Central memory CD8-positive, alpha-beta T cell (primary cell): ENCODE measurements at regions not wholly inside any gene's neighbourhood (a gene's known extent, or its start where the extent isn't known, plus 50 kb on each side); places are given as distances from the start of the nearest gene placed in this dataset.

Experiments used
- ATAC-seq: fragments of 150-1000 bp; cut with Tn5 transposase; replicated peaks from 2 replicates; pipeline ENCODE4 v1.10.0; 2022; ENCODE audit warnings: mild to moderate bottlenecking, moderate FRiP score, moderate number of reproducible peaks; ENCODE audit not compliant: poor library complexity, severe bottlenecking; ENCODE audit errors: extremely low read depth
- DNase-seq, 2 donors: peaks; one replicate each; pipeline ENCODE4 v3.0.0; 2021; ENCODE audit warnings: low spot score in 2 of 2
- H3K27ac Mint-ChIP-seq: one replicate; pipeline ENCODE4 v1.8.0; 2022; ENCODE audit warnings: low read depth, mild to moderate bottlenecking, moderate library complexity, mixed read lengths
- H3K27me3 Mint-ChIP-seq: one replicate; pipeline ENCODE4 v1.8.0; 2022; ENCODE audit warnings: mixed read lengths
- H3K36me3 Mint-ChIP-seq: one replicate; pipeline ENCODE4 v1.8.0; 2022; ENCODE audit warnings: mild to moderate bottlenecking, moderate library complexity, mixed read lengths; ENCODE audit not compliant: insufficient read depth
- H3K4me1 Mint-ChIP-seq: one replicate; pipeline ENCODE4 v1.8.0; 2022; ENCODE audit warnings: mixed read lengths
- H3K4me3 Mint-ChIP-seq: one replicate; pipeline ENCODE4 v1.8.0; 2022; ENCODE audit warnings: mild to moderate bottlenecking, moderate library complexity, mixed read lengths
- H3K9me3 Mint-ChIP-seq: one replicate; pipeline ENCODE4 v1.8.0; 2022; ENCODE audit warnings: mixed read lengths

- no peaks in the 10 kb centered on the region for H3K9me3 Mint-ChIP-seq
- H3K27ac Mint-ChIP-seq: no peak overlapping the region
- no peaks in the 10 kb centered on the region for H3K27me3 Mint-ChIP-seq
- no peak overlapping the region for H3K4me3 Mint-ChIP-seq
- ATAC-seq: no peak
- H3K4me1 Mint-ChIP-seq: no peaks in the 10 kb centered on the region
- no peak for DNase-seq
- peaks cover 2% of the 10 kb centered on the region for H3K36me3 Mint-ChIP-seq
Measured at GRCh38 chr6:121897337-121897760, 461.9 kb downstream of the GJA1 start.

DNA sequence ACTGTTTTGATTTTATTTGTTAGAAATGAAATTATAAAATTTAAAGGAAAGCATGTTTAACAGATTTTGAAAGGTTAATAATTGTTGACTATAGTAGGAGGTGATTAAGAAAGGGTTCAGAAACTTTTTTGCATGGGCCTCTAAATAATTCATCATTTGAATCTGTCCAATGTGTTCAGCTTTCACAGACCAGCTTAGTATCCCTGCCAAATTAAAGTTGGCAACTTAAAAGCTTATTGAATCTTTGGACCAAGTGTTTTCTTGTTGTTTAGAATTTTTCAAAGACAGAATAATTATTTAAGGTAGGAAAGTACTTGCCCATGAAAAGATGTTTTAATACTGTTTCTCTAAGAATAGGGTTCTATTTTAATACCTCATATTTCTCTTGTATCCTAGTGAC is 466.0 kb downstream of the GJA1 start:
- H3K27me3 Mint-ChIP-seq: no peaks in the 10 kb centered on the region
- H3K27ac Mint-ChIP-seq: no peak overlapping the region
- no peaks in the 10 kb centered on the region for H3K4me1 Mint-ChIP-seq
- no peak for DNase-seq
- peaks cover 8% of the 10 kb centered on the region for H3K9me3 Mint-ChIP-seq
- H3K4me3 Mint-ChIP-seq: no peak overlapping the region
- H3K36me3 Mint-ChIP-seq: peaks cover 2% of the 10 kb centered on the region
- no peak for ATAC-seq

- ATAC-seq (no peak), DNase-seq (no peak)
- Mint-ChIP-seq H3K4me1 (no peaks in the 10 kb centered on the region), H3K36me3 (no peaks in the 10 kb centered on the region), H3K27ac (no peak overlapping the region), H3K4me3 (no peak overlapping the region), H3K9me3 (peaks cover 12% of the 10 kb centered on the region), H3K27me3 (no peaks in the 10 kb centered on the region)
Measured at GRCh38 chr6:121904559-121904958, 469.1 kb downstream of the GJA1 start.

DNA sequence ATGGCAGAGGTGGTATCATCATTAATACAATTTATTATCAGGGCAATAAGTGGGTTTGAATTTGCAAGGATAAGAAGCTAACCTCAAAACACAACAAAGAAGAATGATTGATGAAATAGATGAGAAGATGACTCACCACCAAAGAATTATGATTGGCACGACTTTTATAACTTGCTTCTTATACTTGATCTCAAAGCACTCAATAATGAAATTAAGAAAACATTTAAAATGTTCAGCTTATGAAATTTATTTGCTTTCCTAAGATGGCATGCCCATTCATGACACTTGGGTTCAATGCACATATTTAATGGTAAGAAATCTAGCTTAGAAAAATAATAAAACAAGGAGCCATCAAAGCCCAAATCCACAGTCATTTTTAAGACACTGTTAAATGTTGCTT is 477.5 kb downstream of the GJA1 start:
- no peak overlapping the region for H3K27ac Mint-ChIP-seq
- peaks cover 11% of the 10 kb centered on the region for H3K9me3 Mint-ChIP-seq
- ATAC-seq: no peak
- no peaks in the 10 kb centered on the region for H3K36me3 Mint-ChIP-seq
- no peak overlapping the region for H3K4me3 Mint-ChIP-seq
- no peak for DNase-seq
- H3K4me1 Mint-ChIP-seq: no peaks in the 10 kb centered on the region
- no peaks in the 10 kb centered on the region for H3K27me3 Mint-ChIP-seq

DNA sequence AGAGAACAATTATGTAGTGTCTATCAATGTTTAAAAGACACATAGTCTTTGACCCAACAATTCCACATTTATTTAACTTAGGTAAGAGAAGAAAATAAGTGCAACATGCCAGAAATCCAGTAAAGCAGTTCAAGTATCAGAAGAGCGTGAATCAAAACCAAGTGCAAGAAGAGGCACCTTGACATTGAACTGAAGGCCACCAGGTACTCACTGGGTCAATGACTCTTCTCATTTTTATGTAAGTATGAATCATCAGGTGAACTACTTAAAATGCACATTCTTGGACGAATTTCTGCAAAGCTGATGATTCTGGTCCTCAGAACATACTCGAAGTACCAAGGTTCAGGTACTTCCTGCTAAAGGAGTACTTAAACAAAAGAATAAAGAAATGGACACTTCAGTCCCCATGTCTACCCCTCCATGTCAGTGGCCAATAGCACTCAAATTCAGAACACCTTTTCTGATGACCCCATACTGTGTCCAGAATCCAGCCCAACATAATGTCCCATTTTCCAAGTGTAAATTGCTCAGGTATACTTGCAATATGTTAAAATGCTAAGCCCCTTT is 481.9 kb downstream of the GJA1 start:
- no peak overlapping the region for H3K27ac Mint-ChIP-seq
- H3K4me1 Mint-ChIP-seq: no peaks in the 10 kb centered on the region
- no peak for DNase-seq
- no peak for ATAC-seq
- H3K4me3 Mint-ChIP-seq: no peak overlapping the region
- H3K36me3 Mint-ChIP-seq: no peaks in the 10 kb centered on the region
- H3K27me3 Mint-ChIP-seq: no peaks in the 10 kb centered on the region
- H3K9me3 Mint-ChIP-seq: no peaks in the 10 kb centered on the region

GRCh38 chr6:121917834-121918559 is 481.5 kb upstream of the HSF2 start:
- H3K9me3 Mint-ChIP-seq: no peaks in the 10 kb centered on the region
- no peaks in the 10 kb centered on the region for H3K27me3 Mint-ChIP-seq
- H3K36me3 Mint-ChIP-seq: no peaks in the 10 kb centered on the region
- no peak for ATAC-seq
- H3K4me1 Mint-ChIP-seq: no peaks in the 10 kb centered on the region
- no peak overlapping the region for H3K27ac Mint-ChIP-seq
- H3K4me3 Mint-ChIP-seq: no peak overlapping the region
- DNase-seq: no peak

GRCh38 chr6:121920616-121921015 is 478.8 kb upstream of the HSF2 start:
- Mint-ChIP-seq H3K4me3 (no peak overlapping the region), H3K27me3 (no peaks in the 10 kb centered on the region), H3K27ac (no peak overlapping the region), H3K4me1 (no peaks in the 10 kb centered on the region), H3K9me3 (peaks cover 6% of the 10 kb centered on the region), H3K36me3 (no peaks in the 10 kb centered on the region)
- DNase-seq (no peak), ATAC-seq (no peak)

GRCh38 chr6:121925024-121925423 is 474.4 kb upstream of the HSF2 start:
- no peak overlapping the region for H3K4me3 Mint-ChIP-seq
- DNase-seq (no peak), ATAC-seq (no peak)
- H3K4me1 Mint-ChIP-seq: no peaks in the 10 kb centered on the region
- peaks cover 6% of the 10 kb centered on the region for H3K9me3 Mint-ChIP-seq
- H3K27me3 Mint-ChIP-seq: no peaks in the 10 kb centered on the region
- no peak overlapping the region for H3K27ac Mint-ChIP-seq
- no peaks in the 10 kb centered on the region for H3K36me3 Mint-ChIP-seq

- peaks cover 6% of the 10 kb centered on the region for H3K9me3 Mint-ChIP-seq
- no peaks in the 10 kb centered on the region for H3K36me3 Mint-ChIP-seq
- no peak overlapping the region for H3K27ac Mint-ChIP-seq
- H3K4me1 Mint-ChIP-seq: no peaks in the 10 kb centered on the region
- DNase-seq: no peak
- no peaks in the 10 kb centered on the region for H3K27me3 Mint-ChIP-seq
- no peak overlapping the region for H3K4me3 Mint-ChIP-seq
- ATAC-seq: no peak
Measured at GRCh38 chr6:121925534-121926255, 473.8 kb upstream of the HSF2 start.

DNA sequence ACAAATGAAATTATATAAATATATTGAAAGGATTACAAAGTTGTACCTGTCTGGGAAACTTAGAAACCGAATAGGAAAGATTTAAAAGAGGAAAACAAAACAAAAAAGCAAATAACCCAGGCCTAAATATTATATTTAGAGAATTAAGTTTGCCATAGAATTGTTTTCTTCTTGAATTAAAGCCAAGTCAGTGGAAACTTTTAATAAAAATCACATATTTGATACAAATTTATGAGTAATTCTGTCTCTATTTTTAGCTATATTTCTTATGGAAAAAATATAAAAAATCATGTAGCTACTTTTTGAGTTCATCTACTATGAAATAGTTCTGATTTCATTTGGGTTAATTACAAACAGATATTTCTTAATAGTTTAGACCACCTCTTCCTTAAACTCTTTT is 470.2 kb upstream of the HSF2 start:
- H3K27me3 Mint-ChIP-seq: no peaks in the 10 kb centered on the region
- DNase-seq (no peak), ATAC-seq (no peak)
- H3K9me3 Mint-ChIP-seq: peaks cover 20% of the 10 kb centered on the region
- no peak overlapping the region for H3K27ac Mint-ChIP-seq
- H3K4me3 Mint-ChIP-seq: no peak overlapping the region
- no peaks in the 10 kb centered on the region for H3K36me3 Mint-ChIP-seq
- no peaks in the 10 kb centered on the region for H3K4me1 Mint-ChIP-seq

GRCh38 chr6:121932076-121932991 is 467.1 kb upstream of the HSF2 start:
- no peak for DNase-seq
- H3K36me3 Mint-ChIP-seq: no peaks in the 10 kb centered on the region

GRCh38 chr6:121934451-121934850 is 465.0 kb upstream of the HSF2 start:
- no peak for DNase-seq
- no peaks in the 10 kb centered on the region for H3K4me1 Mint-ChIP-seq
- H3K4me3 Mint-ChIP-seq: no peak overlapping the region
- H3K27ac Mint-ChIP-seq: no peak overlapping the region
- H3K27me3 Mint-ChIP-seq: no peaks in the 10 kb centered on the region
- peaks cover 19% of the 10 kb centered on the region for H3K9me3 Mint-ChIP-seq
- ATAC-seq: no peak
- H3K36me3 Mint-ChIP-seq: no peaks in the 10 kb centered on the region

More at GRCh38 chr6:121932076-121932991, 467.1 kb upstream of the HSF2 start:
- Mint-ChIP-seq H3K4me1 (no peaks in the 10 kb centered on the region), H3K27ac (no peak overlapping the region), H3K4me3 (no peak overlapping the region), H3K9me3 (peaks cover 14% of the 10 kb centered on the region), H3K27me3 (no peaks in the 10 kb centered on the region)
- ATAC-seq: no peak
